Common myeloid progenitor, CD34-positive (primary cell): ENCODE measurements at regions not wholly inside any gene's neighbourhood (a gene's known extent, or its start where the extent isn't known, plus 50 kb on each side); places are given as distances from the start of the nearest gene placed in this dataset.

ENCODE experiments used
- CTCF ChIA-PET: fragments of 350-600 bp; sonication (Branson Sonifier 250); formaldehyde crosslinking; loops from one replicate; lab custom pipeline; 2021; ENCODE audit warnings: antibody characterized with exemption; lab: Charles Lee
- POLR2A ChIA-PET: fragments of 350-600 bp; sonication (Branson Sonifier 250); formaldehyde crosslinking; loops from one replicate; lab custom pipeline; 2021; ENCODE audit warnings: antibody characterized with exemption; lab: Charles Lee
- DNase-seq, 3 donors: peaks; one replicate each; pipeline versions ENCODE4 v3.0.0 to v3.0.0-alpha.2; 2013
- H3K27ac ChIP-seq, 2 experiments: 1 replicate in 1 of 2; 2 replicates in 1 of 2; pipeline ENCODE4 v1.7.0; 2013; ENCODE audit warnings: inconsistent platforms in 2 of 2, low read length in 2 of 2, mild to moderate bottlenecking in 2 of 2, low read depth in 1 of 2, moderate library complexity in 1 of 2; ENCODE audit not compliant: severe bottlenecking in 2 of 2, insufficient read depth in 1 of 2, poor library complexity in 1 of 2
- H3K27me3 ChIP-seq, 5 experiments: replicated peaks in 2 of 5; 1 replicate in 3 of 5; 2 replicates in 2 of 5; pipeline versions ENCODE4 v1.6.1 to v1.7.0; 2013; ENCODE audit warnings: low read length in 4 of 5, mild to moderate bottlenecking in 2 of 5, moderate library complexity in 2 of 5, inconsistent platforms in 1 of 5; ENCODE audit not compliant: insufficient read depth in 5 of 5, control insufficient read depth in 4 of 5
- H3K36me3 ChIP-seq, 4 experiments: 1 replicate in 2 of 4; 2 replicates in 2 of 4; pipeline versions ENCODE4 v1.6.1 to v1.7.0; 2013; ENCODE audit warnings: low read length in 3 of 4, control low read depth in 1 of 4, mild to moderate bottlenecking in 1 of 4; ENCODE audit not compliant: control insufficient read depth in 4 of 4, insufficient read depth in 4 of 4
- H3K4me1 ChIP-seq, 4 experiments: 1 replicate in 3 of 4; 2 replicates in 1 of 4; pipeline versions ENCODE4 v1.6.1 to v1.7.1; 2013; ENCODE audit warnings: low read length in 3 of 4, mild to moderate bottlenecking in 3 of 4, control low read depth in 1 of 4, inconsistent platforms in 1 of 4, moderate library complexity in 1 of 4; ENCODE audit not compliant: control insufficient read depth in 4 of 4, insufficient read depth in 4 of 4; ENCODE audit errors: control extremely low read depth in 1 of 4
- H3K4me3 ChIP-seq, 7 experiments: 1 replicate in 4 of 7; 2 replicates in 3 of 7; pipeline versions ENCODE4 v1.5.1 to v1.7.0; 2013; ENCODE audit warnings: mild to moderate bottlenecking in 7 of 7, low read length in 6 of 7, moderate library complexity in 6 of 7, inconsistent platforms in 2 of 7, low read depth in 2 of 7, control low read depth in 1 of 7; ENCODE audit not compliant: insufficient read depth in 4 of 7, control insufficient read depth in 1 of 7; ENCODE audit errors: extremely low read depth in 1 of 7
- H3K9me3 ChIP-seq, 5 experiments: 1 replicate in 4 of 5; 2 replicates in 1 of 5; pipeline versions ENCODE4 v1.6.1 to v1.7.1; 2013; ENCODE audit warnings: low read length in 4 of 5, mild to moderate bottlenecking in 2 of 5, inconsistent platforms in 1 of 5, low read depth in 1 of 5, moderate library complexity in 1 of 5; ENCODE audit not compliant: control insufficient read depth in 4 of 5, insufficient read depth in 2 of 5; ENCODE audit errors: control extremely low read depth in 1 of 5
- WGBS: methylation state at CpG from one replicate; pipeline ENCODE4 v1.1.5; 2013; ENCODE audit not compliant: insufficient coverage; 5-methylcytosine and 5-hydroxymethylcytosine counted together

DNA sequence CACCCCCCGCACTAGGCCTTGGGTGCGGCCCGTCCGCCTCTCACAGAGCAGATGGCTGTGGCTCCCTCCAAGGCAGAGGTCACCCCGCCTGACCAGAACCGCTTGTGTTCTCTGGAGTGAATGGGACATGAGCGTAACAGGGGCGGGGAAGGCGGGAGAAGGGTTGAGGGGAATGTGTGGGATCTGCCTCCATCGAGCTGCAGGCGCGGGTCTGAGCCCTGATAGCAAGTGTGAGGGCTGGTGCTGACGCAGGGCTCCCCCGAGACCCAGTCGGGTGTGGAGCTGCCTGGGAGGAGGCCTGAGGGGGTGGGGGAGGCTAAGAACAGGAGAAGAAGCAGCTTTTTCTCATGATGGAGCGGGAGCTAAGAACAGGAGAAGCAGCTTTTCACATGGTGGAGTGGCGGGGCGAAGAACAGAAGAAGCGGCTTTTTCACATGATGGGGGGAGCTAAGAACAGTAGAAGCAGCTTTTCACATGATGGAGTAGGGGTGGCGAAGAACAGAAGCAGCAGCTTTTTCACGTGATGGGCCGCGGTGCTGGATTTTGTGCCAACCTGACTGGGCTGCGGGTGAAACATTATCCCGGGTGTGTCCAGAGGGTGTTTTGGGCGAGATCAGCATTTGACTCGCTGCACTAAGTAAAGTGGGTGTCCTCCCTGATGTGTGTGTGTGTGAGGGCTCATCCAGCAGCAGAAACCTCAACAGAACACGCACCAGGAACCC is 169.3 kb downstream of the TTLL2 start:
- H3K4me3 ChIP-seq, result no peak overlapping the region
- H3K27me3 ChIP-seq, result peaks cover 0 to 42% (median 3%) of the 10 kb centered on the region in 5 experiments
- 94% methylated on average over 24 of the region's 28 CpGs for WGBS
- H3K27ac ChIP-seq, result no peak overlapping the region
- CTCF ChIA-PET, result interaction anchor here (0.8 to 1.1 kb wide), 2 partner anchors 8 to 405 kb away, joined by 3 to 4 read pairs; no protein-coding TSS in a partner anchor
- peaks cover 0 to 4% (median 3%) of the 10 kb centered on the region in 5 experiments for H3K9me3 ChIP-seq
- no peaks in the 10 kb centered on the region for H3K36me3 ChIP-seq
- POLR2A ChIA-PET, result no interaction called here
- H3K4me1 ChIP-seq, result no peaks in the 10 kb centered on the region
- DNase-seq, result no peak

DNA sequence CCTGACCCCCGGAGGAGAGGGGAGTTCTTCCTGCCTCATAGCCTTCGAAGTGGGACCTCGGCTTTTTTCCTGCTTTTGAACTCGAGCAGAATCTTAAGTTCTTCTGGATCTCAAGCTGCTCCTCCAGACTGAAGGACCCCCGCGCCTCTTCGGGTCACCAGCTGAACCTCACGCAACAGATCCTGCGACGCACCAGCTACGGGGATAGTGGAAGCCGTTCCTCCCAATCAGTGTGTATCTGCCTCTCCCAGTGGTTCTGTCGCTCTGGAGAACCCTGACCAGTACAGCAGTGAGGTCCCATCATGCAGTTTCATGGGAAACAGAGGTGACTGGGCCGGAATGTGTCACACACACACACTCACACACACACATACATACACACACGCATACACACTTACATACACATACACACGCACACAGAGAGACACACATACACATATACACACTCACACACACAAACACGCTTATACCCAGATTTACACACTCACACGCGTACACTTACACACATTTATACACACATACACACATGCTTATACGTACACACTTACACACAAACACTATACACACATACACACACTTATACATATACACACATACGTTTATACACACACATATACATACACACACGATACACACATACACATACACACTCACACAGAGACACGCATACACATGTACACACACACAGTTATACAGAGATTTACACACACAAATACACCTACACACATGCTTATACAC is 170.0 kb downstream of the TTLL2 start:
- DNase-seq, result no peak
- WGBS, result 90% methylated on average over 21 of the region's 23 CpGs
- no peak overlapping the region for H3K4me3 ChIP-seq
- H3K27me3 ChIP-seq, result peaks cover 0 to 42% (median 3%) of the 10 kb centered on the region in 5 experiments
- POLR2A ChIA-PET, result no interaction called here
- H3K4me1 ChIP-seq, result no peaks in the 10 kb centered on the region
- no peaks in the 10 kb centered on the region for H3K36me3 ChIP-seq
- H3K27ac ChIP-seq, result no peak overlapping the region
- CTCF ChIA-PET, result interaction anchor here (0.8 to 1.1 kb wide), 2 partner anchors 9 to 404 kb away, joined by 3 to 4 read pairs; no protein-coding TSS in a partner anchor
- H3K9me3 ChIP-seq, result peaks cover 0 to 4% (median 3%) of the 10 kb centered on the region in 5 experiments

DNA sequence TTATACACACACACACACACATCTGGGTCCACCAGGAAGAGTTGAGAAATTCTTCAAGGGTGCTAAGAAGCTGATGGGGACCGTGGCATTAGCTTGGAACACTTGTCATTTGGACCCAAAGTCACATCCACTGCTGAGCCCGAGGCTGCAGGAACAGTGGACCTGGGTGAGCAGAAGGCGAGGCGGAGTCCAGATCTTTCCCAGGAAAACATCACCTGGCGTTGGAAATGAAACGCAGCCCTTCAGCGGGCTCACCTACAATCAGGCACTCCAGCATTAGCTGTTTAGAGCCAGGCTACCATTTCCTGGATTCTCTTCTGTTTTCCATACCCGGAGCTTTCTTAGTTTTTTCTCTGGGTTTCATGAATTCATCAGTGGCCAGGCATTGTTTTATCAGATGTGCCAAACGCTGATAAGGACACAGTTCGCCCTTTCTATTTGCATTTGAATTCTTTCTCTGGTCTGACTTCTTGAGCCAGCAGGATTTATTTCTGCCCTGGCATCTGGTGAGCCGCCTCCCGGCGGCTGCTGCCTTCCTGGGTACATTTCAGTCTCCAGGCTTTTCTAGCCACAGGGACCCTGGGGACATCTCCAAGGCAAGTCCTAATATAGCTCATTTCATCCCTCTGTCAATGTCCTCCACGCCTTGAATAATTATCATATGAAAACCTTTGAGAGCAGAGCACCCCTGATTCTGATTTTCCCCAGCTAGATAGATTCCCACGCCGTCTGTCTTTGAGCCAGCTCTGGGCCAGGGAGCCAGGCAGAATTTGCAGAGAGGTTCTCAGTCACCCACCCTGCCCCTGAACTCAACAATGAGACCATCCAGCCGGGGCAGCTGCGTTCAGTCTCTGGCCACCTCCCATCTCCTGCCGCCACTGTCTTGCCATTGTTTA is 170.9 kb downstream of the TTLL2 start:
- Histone ChIP-seq H3K27ac (no peak overlapping the region), H3K36me3 (no peaks in the 10 kb centered on the region), H3K9me3 (peaks cover 0 to 4% (median 3%) of the 10 kb centered on the region in 5 experiments), H3K27me3 (peaks cover 0 to 42% (median 3%) of the 10 kb centered on the region in 5 experiments), H3K4me1 (no peaks in the 10 kb centered on the region), H3K4me3 (no peak overlapping the region)
- POLR2A ChIA-PET, result no interaction called here
- CTCF ChIA-PET, result no interaction called here
- WGBS, result 72% methylated on average over 18 of the region's 19 CpGs
- DNase-seq, result no peak

GRCh38 chr6:167496707-167497106 is 171.8 kb downstream of the TTLL2 start:
- Histone ChIP-seq H3K9me3 (peaks cover 0 to 4% (median 3%) of the 10 kb centered on the region in 5 experiments), H3K4me3 (no peak overlapping the region), H3K27me3 (peaks cover 0 to 38% (median 3%) of the 10 kb centered on the region in 5 experiments), H3K4me1 (no peaks in the 10 kb centered on the region), H3K36me3 (no peaks in the 10 kb centered on the region), H3K27ac (no peak overlapping the region)
- DNase-seq, result no peak
- ChIA-PET POLR2A (no interaction called here), CTCF (no interaction called here)
- 93% methylated on average over 7 of the region's 7 CpGs for WGBS

DNA sequence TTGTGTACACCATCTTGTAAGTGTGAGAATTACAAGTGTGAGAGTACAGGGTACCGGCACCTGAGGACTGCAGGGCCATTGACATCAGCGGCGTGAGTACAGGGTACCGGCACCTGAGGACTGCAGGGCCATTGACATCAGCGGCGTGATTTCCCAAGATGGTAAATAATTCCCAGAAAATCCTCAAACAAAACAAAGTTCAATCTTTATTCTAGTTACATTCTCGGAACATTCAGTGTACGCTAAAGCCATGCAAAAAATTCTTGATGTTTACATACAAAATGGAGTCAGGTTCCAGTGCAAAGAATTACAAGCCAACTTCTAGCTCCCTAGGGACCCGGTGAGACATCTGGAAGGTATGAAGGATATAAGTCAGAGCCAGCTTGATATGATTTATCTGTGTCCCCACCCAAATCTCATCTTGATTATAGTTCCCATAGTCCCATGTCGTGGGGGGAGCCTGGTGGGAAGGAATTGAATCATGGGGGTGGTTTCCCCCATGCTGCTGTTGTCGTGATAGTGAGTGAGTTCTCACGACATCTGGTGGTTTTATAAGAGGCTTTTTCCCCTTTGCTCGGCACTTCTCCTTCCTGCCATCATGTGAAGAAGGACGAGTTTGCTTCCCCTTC is 172.7 kb downstream of the TTLL2 start:
- POLR2A ChIA-PET, result no interaction called here

DNA sequence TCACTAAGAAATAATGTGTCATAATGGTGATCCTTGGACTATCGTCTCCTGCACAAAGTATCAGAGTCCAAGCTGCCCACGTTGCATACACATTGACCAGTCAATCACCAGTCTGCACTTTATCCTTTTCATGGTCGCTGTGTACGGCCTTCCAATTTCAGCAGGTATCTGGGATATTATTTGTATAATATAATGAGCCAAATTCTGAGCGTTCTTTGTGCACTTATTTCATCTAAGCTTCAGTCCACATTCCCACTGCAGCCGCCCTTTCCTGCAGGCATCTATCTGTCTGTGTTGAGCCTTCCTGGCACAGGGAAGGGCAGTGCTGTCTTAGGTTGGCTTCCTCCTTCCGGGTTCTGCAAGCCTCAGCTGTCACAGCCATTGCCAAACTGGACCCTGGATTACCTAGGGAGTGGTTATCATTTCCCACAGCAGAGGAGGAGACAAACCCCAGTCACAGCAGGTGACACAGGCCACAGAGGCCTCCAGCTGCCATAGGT is 174.3 kb downstream of the TTLL2 start:
- Histone ChIP-seq H3K27me3 (peaks cover 0 to 37% (median 2%) of the 10 kb centered on the region in 5 experiments), H3K27ac (no peak overlapping the region), H3K9me3 (peaks cover 0 to 4% (median 3%) of the 10 kb centered on the region in 5 experiments), H3K4me3 (no peak overlapping the region), H3K4me1 (no peaks in the 10 kb centered on the region), H3K36me3 (no peaks in the 10 kb centered on the region)
- CTCF ChIA-PET, result interaction anchor here (0.5 kb wide), 1 partner anchor 13 kb away, joined by 3 read pairs; no protein-coding TSS in a partner anchor
- 100% methylated on average over 3 of the region's 7 CpGs for WGBS
- DNase-seq, result no peak
- POLR2A ChIA-PET, result no interaction called here

More for the DNA sequence above, 172.7 kb downstream of the TTLL2 start:
- no peaks in the 10 kb centered on the region for H3K4me1 ChIP-seq
- H3K27ac ChIP-seq, result no peak overlapping the region
- peaks cover 0 to 34% (median 3%) of the 10 kb centered on the region in 5 experiments for H3K27me3 ChIP-seq
- CTCF ChIA-PET, result no interaction called here
- no peak overlapping the region for H3K4me3 ChIP-seq
- DNase-seq, result no peak
- H3K36me3 ChIP-seq, result no peaks in the 10 kb centered on the region
- WGBS, result 78% methylated on average over 9 of the region's 14 CpGs
- H3K9me3 ChIP-seq, result peaks cover 0 to 4% (median 3%) of the 10 kb centered on the region in 5 experiments
